WERI-Rb-1 (cell line): ENCODE measurements at regions not wholly inside any gene's neighbourhood (a gene's known extent, or its start where the extent isn't known, plus 50 kb on each side); places are given as distances from the start of the nearest gene placed in this dataset.

Experiments used
- DNase-seq: peaks from one replicate; pipeline ENCODE4 v3.0.0-alpha.2; 2020
- H3K27ac ChIP-seq: fragments of 250-450 bp; sonication (Bioruptor Pico); 2 replicates; pipeline ENCODE4 v1.5.1; 2020; ENCODE audit warnings: mild to moderate bottlenecking, moderate library complexity
- H3K27me3 ChIP-seq: fragments of 250-450 bp; sonication (Bioruptor Pico); 2 replicates; pipeline ENCODE4 v1.5.1; 2021; ENCODE audit warnings: mild to moderate bottlenecking, low read depth, moderate library complexity; ENCODE audit not compliant: insufficient read depth, severe bottlenecking
- H3K36me3 ChIP-seq: fragments of 250-450 bp; sonication (Bioruptor Pico); 2 replicates; pipeline ENCODE4 v1.5.1; 2020; ENCODE audit warnings: mild to moderate bottlenecking, moderate library complexity
- H3K4me3 ChIP-seq: 2 replicates; pipeline ENCODE4 v1.5.1; 2011; ENCODE audit warnings: low read depth, mild to moderate bottlenecking, control low read depth, low read length
- H3K9me3 ChIP-seq: fragments of 250-450 bp; sonication (Bioruptor Pico); 2 replicates; pipeline ENCODE4 v1.5.1; 2021; ENCODE audit warnings: mild to moderate bottlenecking, moderate library complexity; ENCODE audit not compliant: severe bottlenecking
- TF ChIP-seq, protein P1 (sequence below): IDR thresholded peaks from 2 replicates; pipeline ENCODE4 v1.5.1; 2011; ENCODE audit warnings: low read depth, mild to moderate bottlenecking, control low read depth, inconsistent platforms, low read length

GRCh38 chr6:105808571-105808970, 277.6 kb upstream of the PRDM1 start:
- no peaks in the 10 kb centered on the region for H3K36me3 ChIP-seq
- H3K9me3 ChIP-seq: peaks cover 4% of the 10 kb centered on the region
- no peak for DNase-seq
- no peak overlapping the region for H3K27ac ChIP-seq
- TF ChIP-seq, protein P1, sequence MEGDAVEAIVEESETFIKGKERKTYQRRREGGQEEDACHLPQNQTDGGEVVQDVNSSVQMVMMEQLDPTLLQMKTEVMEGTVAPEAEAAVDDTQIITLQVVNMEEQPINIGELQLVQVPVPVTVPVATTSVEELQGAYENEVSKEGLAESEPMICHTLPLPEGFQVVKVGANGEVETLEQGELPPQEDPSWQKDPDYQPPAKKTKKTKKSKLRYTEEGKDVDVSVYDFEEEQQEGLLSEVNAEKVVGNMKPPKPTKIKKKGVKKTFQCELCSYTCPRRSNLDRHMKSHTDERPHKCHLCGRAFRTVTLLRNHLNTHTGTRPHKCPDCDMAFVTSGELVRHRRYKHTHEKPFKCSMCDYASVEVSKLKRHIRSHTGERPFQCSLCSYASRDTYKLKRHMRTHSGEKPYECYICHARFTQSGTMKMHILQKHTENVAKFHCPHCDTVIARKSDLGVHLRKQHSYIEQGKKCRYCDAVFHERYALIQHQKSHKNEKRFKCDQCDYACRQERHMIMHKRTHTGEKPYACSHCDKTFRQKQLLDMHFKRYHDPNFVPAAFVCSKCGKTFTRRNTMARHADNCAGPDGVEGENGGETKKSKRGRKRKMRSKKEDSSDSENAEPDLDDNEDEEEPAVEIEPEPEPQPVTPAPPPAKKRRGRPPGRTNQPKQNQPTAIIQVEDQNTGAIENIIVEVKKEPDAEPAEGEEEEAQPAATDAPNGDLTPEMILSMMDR: no peak
- H3K27me3 ChIP-seq: no peaks in the 10 kb centered on the region
- no peak overlapping the region for H3K4me3 ChIP-seq

- Histone ChIP-seq H3K27ac (no peak overlapping the region), H3K4me3 (no peak overlapping the region), H3K27me3 (no peaks in the 10 kb centered on the region), H3K9me3 (peaks cover 4% of the 10 kb centered on the region), H3K36me3 (no peaks in the 10 kb centered on the region)
- no peak for DNase-seq
- TF ChIP-seq, protein P1: no peak
These were observed 278.2 kb upstream of the PRDM1 start for GRCh38 chr6:105807905-105808304.

DNA sequence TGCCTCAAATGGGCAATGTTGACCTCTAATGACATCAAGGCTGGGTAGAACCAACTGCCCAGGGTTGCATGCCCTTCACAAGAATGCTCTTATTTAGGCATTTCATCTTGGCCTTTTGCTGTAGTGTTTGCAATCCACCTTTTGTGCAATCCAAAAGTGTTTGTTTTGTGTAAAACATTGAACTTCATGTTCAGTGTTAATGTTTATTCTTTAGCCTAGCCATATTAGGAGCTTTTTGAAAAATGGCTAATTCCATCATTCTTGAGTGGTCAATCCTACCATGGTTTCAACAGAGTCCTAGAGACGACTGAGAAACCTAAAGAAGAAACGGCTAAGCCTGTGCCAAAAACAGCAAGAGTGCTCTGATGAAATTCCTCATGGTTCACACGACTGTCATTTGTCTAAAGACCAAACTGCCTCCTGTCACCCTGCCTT, 279.6 kb upstream of the PRDM1 start:
- DNase-seq: no peak
- Histone ChIP-seq H3K9me3 (peaks cover 6% of the 10 kb centered on the region), H3K27ac (no peak overlapping the region), H3K36me3 (no peaks in the 10 kb centered on the region), H3K4me3 (no peak overlapping the region), H3K27me3 (no peaks in the 10 kb centered on the region)
- TF ChIP-seq, protein P1: no peak

- TF ChIP-seq, protein P1: no peak
- peaks cover 6% of the 10 kb centered on the region for H3K9me3 ChIP-seq
- H3K27ac ChIP-seq: no peak overlapping the region
- H3K4me3 ChIP-seq: no peak overlapping the region
- H3K36me3 ChIP-seq: no peaks in the 10 kb centered on the region
- no peak for DNase-seq
- no peaks in the 10 kb centered on the region for H3K27me3 ChIP-seq
These were observed 280.6 kb upstream of the PRDM1 start for GRCh38 chr6:105805501-105806023.

- Histone ChIP-seq H3K9me3 (peaks cover 6% of the 10 kb centered on the region), H3K27ac (no peak overlapping the region), H3K27me3 (no peaks in the 10 kb centered on the region), H3K36me3 (no peaks in the 10 kb centered on the region), H3K4me3 (no peak overlapping the region)
- DNase-seq: no peak
- TF ChIP-seq, protein P1: no peak
These were observed 281.7 kb upstream of the PRDM1 start for GRCh38 chr6:105804424-105804823.

- Histone ChIP-seq H3K9me3 (peaks cover 6% of the 10 kb centered on the region), H3K27me3 (no peaks in the 10 kb centered on the region), H3K4me3 (no peak overlapping the region), H3K36me3 (no peaks in the 10 kb centered on the region), H3K27ac (no peak overlapping the region)
- DNase-seq: no peak
- TF ChIP-seq, protein P1: no peak
These were observed 282.1 kb upstream of the PRDM1 start for GRCh38 chr6:105804000-105804399.
